ENCODE measurements at regions not wholly inside any gene's neighbourhood (a gene's known extent, or its start where the extent isn't known, plus 50 kb on each side); places are given as distances from the start of the nearest gene placed in this dataset.

DNA sequence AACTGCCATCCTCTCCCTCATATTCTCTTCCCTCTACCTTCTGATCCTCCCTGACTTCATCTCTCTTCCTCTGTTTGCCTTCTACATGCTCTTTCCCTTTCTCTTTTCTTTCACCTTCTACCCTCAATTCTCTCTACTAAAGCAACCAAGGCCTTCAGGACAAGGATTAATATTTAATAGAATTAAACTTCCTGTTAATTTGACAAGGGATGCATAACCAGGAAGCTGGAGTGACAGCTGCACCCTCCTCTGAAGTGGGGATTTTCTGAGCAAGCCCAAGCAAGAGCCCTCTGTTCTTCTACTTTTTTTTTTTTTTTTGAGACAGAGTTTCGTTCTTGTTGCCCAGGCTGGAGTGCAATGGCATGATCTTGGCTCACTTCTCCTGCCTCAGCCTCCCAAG lies 63.4 kb upstream of the MED4 start:
- Histone ChIP-seq H3K27ac (ENCODE audit: low read depth in 1 of 2, low read length in 2 of 2) (no peak overlapping the region), H3K9me3 (ENCODE audit: control insufficient read depth in 4 of 4, low read length in 3 of 4) (no peaks in the 10 kb centered on the region), H3K9ac (ENCODE audit: low read depth in 1 of 2, low read length in 2 of 2) (no peak overlapping the region), H3K4me3 (ENCODE audit: low read depth in 1 of 3, low read length in 3 of 3) (no peak overlapping the region), H3K27me3 (ENCODE audit: control insufficient read depth in 4 of 4, insufficient read depth in 4 of 4, low read length in 3 of 4) (no peaks in the 10 kb centered on the region), H3K4me1 (ENCODE audit: control insufficient read depth in 4 of 4, insufficient read depth in 4 of 4, low read length in 3 of 4) (peaks cover 0 to 2% (median 0%) of the 10 kb centered on the region in 4 donors), H3K36me3 (ENCODE audit: control insufficient read depth in 4 of 4, insufficient read depth in 3 of 4, low read depth in 1 of 4, low read length in 3 of 4) (no peaks in the 10 kb centered on the region)
- 77% methylated on average over 1 of the region's 1 CpG for WGBS
- DNase-seq (ENCODE audit: low spot score), result no peak
- no peak for TF ChIP-seq GABPA (IDR thresholded peaks at IDR 0.05 in 1 of 2, conservative IDR thresholded peaks at IDR 0.05 in 1 of 2)
- TF ChIP-seq RXRA (IDR thresholded peaks at IDR 0.05), result no peak
- no peak for TF ChIP-seq EGR1 (IDR thresholded peaks at IDR 0.05; ENCODE audit: low read depth in 2 of 2)
- no peak for TF ChIP-seq HNF4G (IDR thresholded peaks at IDR 0.05)
- TF ChIP-seq HNF4A (conservative IDR thresholded peaks at IDR 0.05), result no peak
- TF ChIP-seq NR2F2 (IDR thresholded peaks at IDR 0.05), result no peak
- no peak for TF ChIP-seq REST (IDR thresholded peaks at IDR 0.05)
- TF ChIP-seq YY1 (IDR thresholded peaks at IDR 0.05), result no peak
- TF ChIP-seq, protein P1, sequence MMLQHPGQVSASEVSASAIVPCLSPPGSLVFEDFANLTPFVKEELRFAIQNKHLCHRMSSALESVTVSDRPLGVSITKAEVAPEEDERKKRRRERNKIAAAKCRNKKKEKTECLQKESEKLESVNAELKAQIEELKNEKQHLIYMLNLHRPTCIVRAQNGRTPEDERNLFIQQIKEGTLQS (IDR thresholded peaks at IDR 0.05), result no peak
- no peak for TF ChIP-seq ZBTB33 (IDR thresholded peaks at IDR 0.05)
- TF ChIP-seq FOXA1 (IDR thresholded peaks at IDR 0.05), result no peak
- no peak for TF ChIP-seq JUND (IDR thresholded peaks at IDR 0.05)
- TF ChIP-seq, protein P2, sequence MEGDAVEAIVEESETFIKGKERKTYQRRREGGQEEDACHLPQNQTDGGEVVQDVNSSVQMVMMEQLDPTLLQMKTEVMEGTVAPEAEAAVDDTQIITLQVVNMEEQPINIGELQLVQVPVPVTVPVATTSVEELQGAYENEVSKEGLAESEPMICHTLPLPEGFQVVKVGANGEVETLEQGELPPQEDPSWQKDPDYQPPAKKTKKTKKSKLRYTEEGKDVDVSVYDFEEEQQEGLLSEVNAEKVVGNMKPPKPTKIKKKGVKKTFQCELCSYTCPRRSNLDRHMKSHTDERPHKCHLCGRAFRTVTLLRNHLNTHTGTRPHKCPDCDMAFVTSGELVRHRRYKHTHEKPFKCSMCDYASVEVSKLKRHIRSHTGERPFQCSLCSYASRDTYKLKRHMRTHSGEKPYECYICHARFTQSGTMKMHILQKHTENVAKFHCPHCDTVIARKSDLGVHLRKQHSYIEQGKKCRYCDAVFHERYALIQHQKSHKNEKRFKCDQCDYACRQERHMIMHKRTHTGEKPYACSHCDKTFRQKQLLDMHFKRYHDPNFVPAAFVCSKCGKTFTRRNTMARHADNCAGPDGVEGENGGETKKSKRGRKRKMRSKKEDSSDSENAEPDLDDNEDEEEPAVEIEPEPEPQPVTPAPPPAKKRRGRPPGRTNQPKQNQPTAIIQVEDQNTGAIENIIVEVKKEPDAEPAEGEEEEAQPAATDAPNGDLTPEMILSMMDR (IDR thresholded peaks at IDR 0.05; ENCODE audit: low read depth, low read length, missing input control), result no peak
- TF ChIP-seq TAF1 (conservative IDR thresholded peaks at IDR 0.05), result no peak
- TF ChIP-seq RAD21 (IDR thresholded peaks at IDR 0.05), result no peak
- TF ChIP-seq, protein P3, sequence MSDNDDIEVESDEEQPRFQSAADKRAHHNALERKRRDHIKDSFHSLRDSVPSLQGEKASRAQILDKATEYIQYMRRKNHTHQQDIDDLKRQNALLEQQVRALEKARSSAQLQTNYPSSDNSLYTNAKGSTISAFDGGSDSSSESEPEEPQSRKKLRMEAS (IDR thresholded peaks at IDR 0.05), result no peak
- TF ChIP-seq SP1 (IDR thresholded peaks at IDR 0.05), result no peak
- no peak for TF ChIP-seq FOXA2 (IDR thresholded peaks at IDR 0.05)
